ENCODE measurements at regions not wholly inside any gene's neighbourhood (a gene's known extent, or its start where the extent isn't known, plus 50 kb on each side); places are given as distances from the start of the nearest gene placed in this dataset.

GRCh38 chr9:71308454-71308853, 187.0 kb upstream of the TRPM3 start:
- TF ChIP-seq EZH2 (IDR thresholded peaks at IDR 0.05; ENCODE audit: borderline replicate concordance, low read depth, low read length, severe bottlenecking) (no peak), POLR2A (IDR thresholded peaks at IDR 0.05; ENCODE audit: low read depth, low read length) (no peak), CTCF (IDR thresholded peaks at IDR 0.05; ENCODE audit: extremely low read depth in 1 of 2, insufficient read depth in 1 of 2, low read depth in 1 of 2, low read length in 2 of 2) (no peak), POLR2AphosphoS5 (IDR thresholded peaks at IDR 0.05; ENCODE audit: insufficient read depth, low read depth, low read length) (no peak), JUN (IDR thresholded peaks at IDR 0.05; ENCODE audit: borderline replicate concordance, insufficient read depth, insufficient read length, low read depth) (no peak)

All from endothelial cell of umbilical vein (primary cell).